Left cardiac atrium (tissue), 4 donors: ENCODE measurements at regions not wholly inside any gene's neighbourhood (a gene's known extent, or its start where the extent isn't known, plus 50 kb on each side); places are given as distances from the start of the nearest gene placed in this dataset.

Source experiments
- ATAC-seq, 2 donors: fragments of 200-7000 bp; cut with Tn5 transposase; one replicate each; pipeline ENCODE4 v1.9.1; 2020; ENCODE audit warnings: mild to moderate bottlenecking in 2 of 2, moderate library complexity in 2 of 2
- DNase-seq: peaks from one replicate; pipeline ENCODE4 v3.0.0-alpha.2; 2020
- intact Hi-C, 2 donors: fragments of 100-400 bp; cut with DNase I; formaldehyde crosslinking; loops; one replicate each; pipeline versions ENCODE4 v1.14.1 to v1.15.1; 2022 to 2023
- donor health status: DM: no; HTN: yes; CAD: no.
- donor health status: DM: no; HTN: yes; CAD: no; lungs with severe emphysema.
- donor health status: DM: yes; HTN: yes; CAD: no.
- donor health status: Dilated cardiomyopathy.

- no peak for DNase-seq
- intact Hi-C loops: no loop called here
- ATAC-seq: no peak
Measured at GRCh38 chr9:13382595-13382994, 103.1 kb upstream of the MPDZ start.

- ATAC-seq: no peak
- DNase-seq: no peak
- intact Hi-C loops: no loop called here
Measured at GRCh38 chr9:13380903-13381302, 101.4 kb upstream of the MPDZ start.

- peak in 1 of 2 donors; percentile 26 for ATAC-seq
- intact Hi-C loops: no loop called here
Measured at GRCh38 chr9:13378154-13378553, 98.7 kb upstream of the MPDZ start.

GRCh38 chr9:13377171-13377925 lies 97.9 kb upstream of the MPDZ start:
- ATAC-seq (no peak), DNase-seq (no peak)
- intact Hi-C loops: no loop called here

More at GRCh38 chr9:13378154-13378553, 98.7 kb upstream of the MPDZ start:
- DNase-seq: no peak

- intact Hi-C loops: no loop called here
- no peak for ATAC-seq
- DNase-seq: no peak
Measured at GRCh38 chr9:13372510-13372909, 93.0 kb upstream of the MPDZ start.

- ATAC-seq (no peak), DNase-seq (no peak)
- intact Hi-C loops: no loop called here
Measured at GRCh38 chr9:13369431-13369830, 89.9 kb upstream of the MPDZ start.

- intact Hi-C loops: no loop called here
- no peak for ATAC-seq
- no peak for DNase-seq
Measured at GRCh38 chr9:13367784-13368183, 88.3 kb upstream of the MPDZ start.

GRCh38 chr9:13364271-13365000 lies 84.9 kb upstream of the MPDZ start:
- ATAC-seq (peak in 1 of 2 donors; percentile 41), DNase-seq (no peak)
- intact Hi-C loops: no loop called here

- no peak for DNase-seq
- ATAC-seq: no peak
- intact Hi-C loops: no loop called here
Measured at GRCh38 chr9:13361076-13361475, 81.6 kb upstream of the MPDZ start.

- intact Hi-C loops: no loop called here
- DNase-seq: no peak
- no peak for ATAC-seq
Measured at GRCh38 chr9:13360188-13360587, 80.7 kb upstream of the MPDZ start.

- ATAC-seq (peak in 1 of 2 donors; percentile 70), DNase-seq (no peak)
- intact Hi-C loops: loop anchor here in 1 of 2 donors (10.0 kb wide), 2 partner anchors 57 to 997 kb away; no protein-coding TSS in a partner anchor
Measured at GRCh38 chr9:13358128-13358527, 78.6 kb upstream of the MPDZ start.

GRCh38 chr9:13354733-13355132 lies 75.2 kb upstream of the MPDZ start:
- ATAC-seq: no peak
- intact Hi-C loops: loop anchor here in 1 of 2 donors (5.0 to 10.0 kb wide), 4 partner anchors 60 to 1413 kb away; no protein-coding TSS in a partner anchor
- no peak for DNase-seq

- intact Hi-C loops: loop anchor here in 1 of 2 donors (5.0 to 10.0 kb wide), 4 partner anchors 62 to 1415 kb away; no protein-coding TSS in a partner anchor
- no peak for ATAC-seq
- DNase-seq: no peak
Measured at GRCh38 chr9:13352451-13352979, 73.0 kb upstream of the MPDZ start.

GRCh38 chr9:13351778-13352386 lies 72.4 kb upstream of the MPDZ start:
- intact Hi-C loops: loop anchor here in 1 of 2 donors (5.0 to 10.0 kb wide), 4 partner anchors 63 to 1415 kb away; no protein-coding TSS in a partner anchor
- ATAC-seq: peak; percentile 34 to 38
- no peak for DNase-seq

GRCh38 chr9:13332571-13332970 lies 53.1 kb upstream of the MPDZ start:
- intact Hi-C loops: no loop called here
- DNase-seq (no peak), ATAC-seq (no peak)

- intact Hi-C loops: no loop called here
- DNase-seq (no peak), ATAC-seq (peak in 1 of 2 donors; percentile 65)
Measured at GRCh38 chr9:13331320-13331719, 51.8 kb upstream of the MPDZ start.

- intact Hi-C loops: no loop called here
- peak; percentile 82 for DNase-seq
- peak; percentile 99 for ATAC-seq
Measured at GRCh38 chr9:13330396-13331004, 51.0 kb upstream of the MPDZ start.
